Uterus (tissue), 2 donors: ENCODE measurements at regions not wholly inside any gene's neighbourhood (a gene's known extent, or its start where the extent isn't known, plus 50 kb on each side); places are given as distances from the start of the nearest gene placed in this dataset.

Experiments
- CTCF ChIP-seq, 4 experiments: fragments of 200-600 bp in 2 of 4; fragments of 450-650 bp in 2 of 4; sonication (generic) in 2 of 4; IDR thresholded peaks; one replicate each; pipeline ENCODE4 v1.5.1; 2016 to 2019; ENCODE audit warnings: antibody characterized with exemption in 4 of 4, mild to moderate bottlenecking in 2 of 4, moderate library complexity in 1 of 4
- POLR2A ChIP-seq, 2 donors: fragments of 450-650 bp; IDR thresholded peaks; one replicate each; pipeline ENCODE4 v1.6.1; 2016; ENCODE audit warnings: antibody characterized with exemption in 2 of 2, mild to moderate bottlenecking in 1 of 2, moderate library complexity in 1 of 2

GRCh38 chr12:20175704-20176388 lies 192.5 kb upstream of the PDE3A start:
- TF ChIP-seq CTCF (IDR thresholded peaks at IDR 0.05) (no peak), POLR2A (IDR thresholded peaks at IDR 0.05) (no peak)
